ENCODE measurements at regions not wholly inside any gene's neighbourhood (a gene's known extent, or its start where the extent isn't known, plus 50 kb on each side); places are given as distances from the start of the nearest gene placed in this dataset.
"Not testable (repeated sequence)": the region's sequence is repeated elsewhere in the genome, so short reads cannot be mapped to it uniquely, and the experiment has no call there.

DNA sequence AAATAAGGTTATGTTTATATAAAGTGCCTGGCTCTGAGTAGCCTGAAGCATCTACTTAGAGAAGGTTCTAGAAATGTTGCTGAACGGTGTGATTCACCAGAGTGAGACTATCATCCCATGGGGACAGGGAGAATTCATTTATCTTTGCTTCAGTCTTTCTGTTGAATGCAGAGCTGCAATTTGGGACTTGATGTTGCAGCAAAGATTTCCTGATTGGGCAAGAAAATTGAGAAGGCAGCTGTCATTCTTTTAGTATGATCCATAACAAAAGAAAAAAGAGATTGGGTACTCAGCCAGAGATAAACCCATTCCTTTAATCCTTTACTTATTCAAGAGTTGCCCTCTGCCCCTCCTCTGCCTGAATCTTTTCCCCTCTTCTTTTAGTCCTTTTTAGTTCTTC lies 456.3 kb upstream of the WWC1 start:
- no peak for DNase-seq (ENCODE audit: low read depth)

DNA sequence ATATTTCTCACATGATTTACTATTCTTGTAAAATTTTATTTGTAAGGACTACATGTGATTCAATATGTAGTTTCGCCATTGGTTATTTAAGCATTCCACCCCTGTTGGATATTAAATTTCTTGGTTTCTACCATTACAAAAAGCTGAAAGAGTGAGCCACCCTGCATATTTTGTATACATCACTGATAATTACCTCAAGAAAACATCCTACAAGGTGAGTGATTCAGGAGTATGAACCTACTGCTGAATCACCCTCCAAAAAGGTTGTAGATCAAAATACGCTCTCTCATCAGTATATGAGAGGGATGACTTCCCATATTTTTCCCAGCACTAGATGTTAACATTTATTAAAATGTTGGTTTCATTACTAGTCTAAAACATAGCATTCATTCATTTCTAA lies 454.3 kb upstream of the WWC1 start:
- DNase-seq (ENCODE audit: low read depth) = no peak

DNA sequence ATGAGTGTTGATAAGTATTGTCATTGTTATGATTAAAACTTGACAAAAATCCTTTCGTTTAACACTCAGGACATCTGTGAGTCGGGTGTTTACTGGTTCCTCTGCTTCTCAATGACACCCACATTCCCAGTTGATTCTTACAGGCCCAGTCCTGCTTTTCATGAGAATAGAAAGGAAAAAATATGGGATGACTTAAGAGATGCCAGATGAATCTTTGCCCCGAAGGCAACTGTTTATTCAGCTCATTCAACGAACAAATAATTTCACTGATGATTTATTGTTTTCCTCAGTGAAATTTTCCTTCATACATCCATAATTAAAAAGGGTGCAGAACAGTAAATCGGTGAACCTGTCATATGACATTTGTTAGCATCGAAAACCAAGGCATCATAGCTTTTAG lies 452.4 kb upstream of the WWC1 start:
- no peak for DNase-seq (ENCODE audit: low read depth)

DNA sequence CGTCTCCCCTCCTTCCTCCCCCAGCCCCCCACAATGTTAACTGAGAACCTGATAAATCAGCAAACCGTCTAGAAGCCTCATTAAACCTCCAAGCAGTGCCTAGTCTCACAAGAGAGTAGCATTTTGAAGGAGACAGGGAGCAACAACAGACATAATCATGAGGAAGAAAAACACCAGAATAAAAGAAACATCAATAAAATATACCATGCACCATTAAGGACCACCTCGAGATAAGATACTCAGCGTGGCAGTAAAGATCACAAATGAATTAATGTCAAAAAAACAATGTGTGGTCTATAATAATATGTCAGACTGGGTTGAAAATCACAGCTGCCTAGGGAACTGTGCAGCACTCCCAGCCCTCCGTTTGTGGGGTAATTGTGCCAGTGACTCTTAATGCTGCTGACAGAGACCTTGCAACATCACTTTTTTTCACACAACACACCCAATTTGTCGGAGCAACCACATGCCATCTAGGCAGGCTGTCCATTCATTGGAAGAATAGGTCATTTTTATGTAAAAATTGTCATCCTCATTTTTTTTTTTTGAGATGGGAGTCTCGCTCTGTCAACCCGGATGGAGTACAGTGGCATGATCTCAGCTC lies 450.8 kb upstream of the WWC1 start:
- no peak for DNase-seq (ENCODE audit: low read depth)

DNA sequence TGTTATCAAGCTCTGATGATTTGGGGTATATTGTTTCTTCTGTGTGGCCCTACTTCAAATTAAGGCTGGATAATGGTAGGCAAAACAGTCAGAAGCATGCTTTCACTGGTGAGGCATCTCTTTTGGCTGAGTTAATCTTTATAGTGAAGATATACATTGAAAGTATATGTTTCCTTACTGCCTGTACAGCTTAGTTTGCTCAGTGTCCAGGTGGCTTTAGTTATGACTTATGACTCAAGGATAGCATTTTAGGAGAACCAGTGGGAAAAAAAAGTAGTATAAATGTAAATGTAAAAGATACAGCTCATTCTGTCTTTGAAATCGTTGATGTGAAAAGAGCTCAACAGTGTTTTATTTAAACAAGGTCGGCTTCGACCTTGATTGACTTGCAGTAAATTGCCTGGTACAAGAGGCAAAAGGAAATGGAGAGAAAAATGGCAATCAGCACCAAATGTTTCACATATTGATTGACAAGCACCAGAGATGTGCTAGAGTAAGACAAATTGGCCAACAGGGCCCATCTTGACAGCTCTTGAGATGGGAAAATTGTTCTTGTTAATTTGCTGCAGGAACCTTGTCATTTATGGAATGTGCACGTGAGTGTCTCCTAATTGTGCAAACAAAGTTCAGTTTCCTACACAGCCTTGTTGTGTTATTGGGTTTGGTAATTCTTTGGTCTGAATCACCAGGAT lies 447.4 kb upstream of the WWC1 start:
- DNase-seq (ENCODE audit: low read depth) = no peak

DNA sequence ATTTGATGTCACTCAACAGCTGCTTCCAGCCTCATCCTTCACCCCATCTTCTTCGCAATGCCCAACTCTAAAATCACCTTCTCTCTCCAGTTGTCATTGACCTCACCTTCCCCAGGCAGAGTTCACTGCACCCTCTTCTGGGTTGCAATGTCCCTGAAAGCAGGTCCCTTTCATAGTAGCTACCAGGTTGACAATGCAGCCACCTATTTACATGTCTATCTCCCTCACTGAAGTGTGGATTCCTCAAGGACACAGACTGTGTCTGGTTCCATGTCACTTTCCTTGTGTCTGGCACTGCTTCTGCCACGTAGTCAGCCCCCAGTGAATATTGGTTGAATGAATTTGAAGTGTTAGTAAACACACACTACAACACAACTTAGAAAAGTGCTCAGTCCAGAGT lies 445.5 kb upstream of the WWC1 start:
- DNase-seq (ENCODE audit: low read depth) = no peak

DNA sequence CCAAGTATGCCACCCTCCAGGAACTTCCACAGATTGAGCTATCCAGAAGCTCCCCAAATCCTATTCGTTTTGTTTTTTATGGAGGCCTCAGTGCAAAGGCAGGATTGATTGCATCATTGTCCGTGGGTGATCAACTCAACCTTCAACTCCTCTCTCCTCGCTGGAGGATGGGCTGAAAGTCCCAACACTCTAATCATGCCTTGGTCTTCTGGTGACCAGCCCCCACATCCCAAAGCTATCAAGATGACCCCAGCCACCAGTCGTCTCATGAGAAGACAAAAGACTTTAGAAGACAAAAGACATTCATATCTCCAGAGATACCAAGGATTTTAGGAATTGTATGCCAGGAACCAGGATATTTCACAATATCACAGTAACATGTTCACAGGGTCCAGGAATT lies 441.6 kb upstream of the WWC1 start:
- no peak for DNase-seq (ENCODE audit: low read depth)

DNA sequence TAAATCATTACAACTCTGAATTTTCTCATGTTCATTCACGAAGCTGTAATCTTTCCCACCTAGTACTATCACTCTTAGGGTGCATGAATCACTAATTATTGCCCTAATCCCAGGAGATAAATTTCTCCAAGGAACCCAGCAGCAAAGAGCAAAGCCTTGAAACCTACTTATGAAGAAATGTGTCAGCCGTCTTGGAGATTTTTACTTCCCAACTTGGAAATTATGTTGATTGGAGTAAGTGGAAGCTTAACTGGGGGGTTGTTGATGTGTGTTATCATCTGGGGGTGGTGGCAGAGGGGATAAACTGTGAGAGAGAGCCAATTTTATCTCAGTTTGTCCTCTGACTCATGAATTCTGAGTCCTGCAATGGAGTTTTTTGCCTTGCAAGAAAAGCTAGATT lies 440.5 kb upstream of the WWC1 start:
- DNase-seq (ENCODE audit: low read depth) = no peak

DNA sequence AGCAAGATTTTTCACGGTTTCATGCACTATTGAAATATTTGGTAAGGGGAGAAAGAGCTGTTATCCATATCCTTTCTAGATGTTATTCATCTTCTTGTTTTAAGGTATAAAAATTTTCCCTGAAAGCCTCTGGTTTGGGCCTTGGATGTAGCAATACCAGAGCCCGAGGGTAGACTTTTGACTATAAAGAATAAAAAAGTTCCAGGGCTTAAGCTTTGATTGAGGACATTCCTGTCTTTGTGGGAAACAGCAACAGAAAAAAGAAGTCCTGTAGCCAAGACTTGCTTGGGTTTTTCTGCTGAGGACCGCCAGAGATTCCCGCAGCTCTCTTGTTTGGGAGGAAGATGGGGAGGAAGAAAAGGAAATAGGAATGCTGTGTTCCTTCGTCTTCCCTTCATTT lies 440.0 kb upstream of the WWC1 start:
- no peak for DNase-seq (ENCODE audit: low read depth)

DNA sequence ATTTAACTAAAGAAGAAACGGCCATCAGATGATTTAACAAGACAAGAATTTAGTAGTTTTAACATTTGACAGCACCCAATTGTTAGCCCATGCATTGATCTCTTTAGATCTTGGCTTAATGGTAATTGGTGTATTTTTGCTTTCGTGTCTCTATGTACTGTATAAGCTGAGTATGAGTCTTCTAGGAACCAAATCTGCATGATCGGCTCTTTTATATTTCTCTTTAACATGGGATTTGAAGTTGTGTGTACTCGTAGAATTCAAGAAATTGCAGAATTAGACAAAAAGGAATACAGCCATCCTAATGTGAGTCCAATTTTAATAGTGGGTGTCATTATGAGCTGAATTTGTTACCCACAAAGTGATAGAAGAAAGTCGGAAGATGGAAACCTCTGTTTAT lies 438.9 kb upstream of the WWC1 start:
- DNase-seq (ENCODE audit: low read depth) = no peak

DNA sequence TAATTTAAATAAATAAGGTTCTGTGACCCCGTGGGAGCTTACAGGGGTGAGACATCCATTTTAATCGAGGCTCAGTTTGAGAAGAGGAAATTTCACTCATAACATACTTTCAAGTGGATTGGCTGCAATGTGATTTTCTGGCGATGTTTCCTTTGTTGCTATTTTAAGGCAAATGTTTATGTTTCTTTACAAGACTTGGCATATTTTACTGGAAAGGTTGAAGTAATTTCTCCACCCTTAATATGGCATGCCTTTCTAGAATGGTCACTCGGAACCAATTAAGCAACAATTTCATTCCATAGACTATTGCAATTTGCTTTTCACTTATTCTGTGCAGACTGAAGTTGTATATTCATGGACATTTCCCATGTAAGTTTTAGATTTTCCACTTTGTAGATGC lies 438.0 kb upstream of the WWC1 start:
- DNase-seq (ENCODE audit: low read depth) = no peak

DNA sequence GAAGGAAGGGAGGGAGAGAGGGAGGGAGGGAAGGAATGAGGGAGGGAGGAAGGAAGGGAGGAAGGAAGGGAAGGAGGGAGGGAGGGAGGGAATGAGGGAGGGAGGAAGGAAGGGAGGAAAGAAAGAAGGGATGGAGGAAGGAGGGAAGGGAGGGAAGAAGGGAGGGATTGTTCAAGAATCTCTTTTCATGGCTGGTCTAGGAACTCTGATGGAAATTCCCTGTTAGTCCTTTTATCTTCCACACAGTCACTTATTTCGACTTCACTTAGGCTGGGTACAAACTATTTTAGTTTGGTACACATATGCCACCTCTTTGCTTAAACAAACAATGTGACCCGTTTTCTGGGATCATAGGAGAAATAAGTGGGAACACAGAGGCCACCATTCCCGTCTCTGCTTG lies 435.6 kb upstream of the WWC1 start:
- DNase-seq (ENCODE audit: low read depth) = no peak

DNA sequence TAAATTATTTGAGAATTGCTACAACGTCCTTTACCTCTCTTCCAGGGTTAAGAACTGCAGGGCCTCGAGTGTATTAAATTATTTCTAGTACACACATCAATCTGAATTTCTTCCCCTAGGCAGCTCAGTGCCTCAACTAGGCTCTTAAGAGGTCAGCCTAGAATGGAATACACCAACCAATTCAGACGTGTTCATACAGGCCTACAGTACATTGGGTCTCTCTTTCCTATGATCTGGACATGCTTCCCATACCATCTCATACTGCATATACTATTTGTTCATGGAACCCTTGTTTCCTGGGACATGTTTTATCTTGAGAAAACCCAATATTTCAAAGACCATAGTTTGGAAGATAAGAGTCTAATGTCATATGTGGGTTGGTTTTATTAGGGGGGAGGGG lies 434.1 kb upstream of the WWC1 start:
- DNase-seq (ENCODE audit: low read depth) = no peak

DNA sequence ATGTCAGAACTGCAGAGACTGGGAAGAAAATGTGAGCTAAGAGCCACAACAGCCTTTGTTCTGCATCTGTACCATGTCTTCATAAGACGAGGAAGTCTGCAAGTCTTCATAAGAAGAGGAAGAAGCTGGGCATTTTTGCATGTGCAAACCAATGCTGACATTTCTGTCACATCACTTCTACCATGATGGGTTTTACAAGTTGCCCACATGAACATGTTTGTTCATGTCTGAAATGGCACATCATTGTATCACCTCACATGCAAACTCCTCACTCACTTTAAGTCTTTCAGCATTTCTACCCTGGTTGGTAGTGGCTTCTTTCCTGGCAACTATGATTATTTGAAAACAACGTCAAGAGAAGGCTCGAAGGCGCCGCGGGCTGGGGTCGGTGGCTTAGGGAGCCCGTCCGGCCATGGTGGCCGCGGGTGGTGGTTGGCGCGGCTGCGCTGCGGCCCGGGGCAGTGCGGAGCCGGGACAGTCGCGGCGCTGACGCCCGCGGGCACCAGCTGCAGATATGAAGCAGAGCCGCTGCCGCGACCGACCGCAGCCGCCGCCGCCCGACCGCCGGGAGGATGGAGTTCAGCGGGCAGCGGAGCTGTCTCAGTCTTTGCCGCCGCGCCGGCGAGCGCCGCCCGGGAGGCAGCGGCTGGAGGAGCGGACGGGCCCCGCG lies 433.1 kb upstream of the WWC1 start:
- DNase-seq (ENCODE audit: low read depth) = not testable (repeated sequence)

DNA sequence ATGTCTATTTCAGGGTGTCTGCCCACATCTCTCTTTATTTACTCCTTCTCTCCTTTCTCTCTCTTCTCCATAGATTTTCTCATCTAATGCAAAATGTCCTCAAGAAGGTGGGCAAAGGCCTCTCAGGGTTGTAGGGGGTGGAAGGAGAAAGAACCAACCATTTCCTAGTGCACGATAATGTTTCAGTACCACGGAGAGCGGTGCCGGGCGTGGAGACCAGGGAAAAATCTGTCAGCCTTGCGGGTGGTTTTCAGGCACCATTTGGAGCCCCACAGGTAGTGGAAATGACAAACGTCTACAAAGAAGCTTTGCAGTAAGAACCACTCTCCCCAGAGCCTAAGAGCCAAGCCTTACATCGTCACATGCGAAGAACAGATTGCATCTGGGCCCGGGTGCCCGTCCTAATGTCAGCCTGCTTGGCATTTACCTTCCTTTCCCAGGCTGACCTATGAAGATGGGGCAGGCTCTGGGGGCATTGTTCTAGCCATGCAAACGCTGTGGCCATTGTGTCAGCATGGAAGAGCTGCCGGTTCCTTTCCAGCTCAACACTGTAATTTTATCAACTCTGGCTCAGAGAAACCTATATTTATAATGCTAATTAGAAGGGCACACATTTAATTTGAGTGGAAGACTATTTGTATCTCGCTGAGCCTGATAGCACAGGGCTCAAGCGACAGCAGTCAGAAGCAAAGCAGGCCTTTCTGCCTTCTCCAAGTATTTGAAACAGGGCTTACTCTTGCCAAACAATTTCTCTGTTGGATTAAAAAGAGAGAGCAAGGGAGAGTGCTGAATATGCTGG lies 430.1 kb upstream of the WWC1 start:
- peak; percentile 47 for DNase-seq (ENCODE audit: low read depth)

DNA sequence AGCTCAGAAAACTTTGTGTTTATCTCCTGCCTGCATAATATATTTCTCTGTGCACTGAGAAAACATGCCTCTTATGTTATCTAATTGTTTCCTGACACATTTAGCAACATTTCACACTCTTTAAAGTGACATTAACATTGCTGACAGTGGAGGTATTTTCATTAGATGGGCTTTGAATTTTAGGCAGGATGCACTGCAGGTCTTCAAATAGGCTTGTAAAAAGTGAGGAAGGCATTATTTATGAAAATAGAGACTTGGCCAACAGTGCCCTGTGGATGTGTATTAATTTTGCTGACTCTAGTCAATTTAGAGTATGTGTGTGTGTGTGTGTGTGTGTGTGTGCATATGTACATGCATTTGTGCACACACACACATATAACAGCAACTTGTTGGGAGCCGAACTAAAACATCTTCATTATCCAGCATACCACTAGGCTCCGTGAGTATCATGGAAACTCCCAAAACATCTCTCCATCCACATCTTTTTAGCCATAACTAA lies 429.5 kb upstream of the WWC1 start:
- no peak for DNase-seq (ENCODE audit: low read depth)

DNA sequence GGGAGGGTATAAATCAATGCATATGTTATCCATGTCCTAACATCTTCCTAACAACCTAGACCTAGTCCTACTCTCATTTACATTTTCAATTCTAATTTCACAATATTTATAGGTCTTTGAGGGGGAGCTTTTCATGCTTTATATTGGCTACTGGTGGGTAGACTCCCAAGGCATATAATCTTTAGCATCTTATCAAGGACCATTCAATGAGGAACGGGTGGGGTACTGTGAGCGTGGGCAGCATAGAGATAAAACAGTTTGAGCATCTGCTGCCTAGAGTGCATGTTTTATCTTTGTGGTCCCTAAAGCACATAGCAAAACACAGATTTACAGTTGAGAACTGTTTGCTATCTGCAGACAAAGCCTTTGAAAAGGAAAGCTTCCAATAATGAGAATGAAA lies 427.6 kb upstream of the WWC1 start:
- DNase-seq (ENCODE audit: low read depth) = no peak

DNA sequence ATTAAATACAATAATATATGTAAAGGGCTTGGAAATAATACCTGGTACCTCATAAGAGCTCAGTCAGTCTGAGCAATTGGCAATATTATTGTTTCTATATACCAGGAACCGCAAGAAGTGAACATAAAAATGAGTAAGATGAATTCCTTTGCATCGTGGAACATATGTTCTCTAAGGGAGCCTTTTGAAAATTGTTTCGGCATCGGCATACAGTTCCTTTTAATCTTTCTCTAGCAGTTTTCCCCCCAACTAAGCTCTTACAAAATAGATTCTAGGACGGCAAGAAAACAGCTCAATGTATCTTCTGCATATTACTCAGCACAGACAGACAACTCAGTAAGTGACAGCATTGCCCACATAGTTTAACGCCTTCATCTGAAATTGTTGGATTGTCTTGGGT lies 426.6 kb upstream of the WWC1 start:
- DNase-seq (ENCODE audit: low read depth) = no peak

DNA sequence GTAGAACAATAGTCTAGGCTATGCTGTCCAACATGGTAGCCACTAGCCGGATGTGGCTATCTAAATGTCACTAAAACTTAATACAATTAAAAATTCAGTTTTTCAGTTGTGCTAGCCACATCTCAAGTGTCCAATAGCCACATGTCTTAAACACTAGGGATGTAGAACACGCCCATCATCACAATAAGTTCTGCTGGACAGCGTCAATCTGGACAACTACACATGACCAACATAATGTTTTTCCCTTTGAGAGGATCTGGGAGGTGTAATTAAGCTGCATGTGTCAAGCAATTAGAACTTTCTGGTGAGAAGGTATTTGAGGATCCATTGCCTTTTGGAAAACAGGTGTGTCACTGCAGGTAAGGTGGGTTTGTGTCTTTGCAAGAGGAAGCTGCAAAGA lies 424.6 kb upstream of the WWC1 start:
- no peak for DNase-seq (ENCODE audit: low read depth)

DNA sequence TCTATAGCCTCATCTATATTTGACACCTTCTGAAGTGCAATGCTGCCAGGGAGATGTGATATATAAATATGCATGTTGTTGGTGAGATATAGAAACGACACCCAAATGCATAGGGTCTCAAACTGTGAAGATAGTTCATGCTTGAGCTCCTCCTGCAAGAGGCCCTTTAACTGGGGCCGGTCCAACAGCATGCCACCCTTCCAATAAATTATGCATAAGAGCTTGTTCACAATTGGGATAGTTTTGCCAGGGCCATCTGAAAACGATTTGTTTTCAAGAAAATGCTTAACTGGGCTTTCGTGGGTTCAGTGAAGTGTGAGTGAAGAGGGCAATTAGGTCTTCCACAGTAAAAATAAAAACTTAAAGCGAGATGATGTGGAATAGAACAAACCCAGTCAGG lies 424.2 kb upstream of the WWC1 start:
- DNase-seq (ENCODE audit: low read depth) = no peak

DNA sequence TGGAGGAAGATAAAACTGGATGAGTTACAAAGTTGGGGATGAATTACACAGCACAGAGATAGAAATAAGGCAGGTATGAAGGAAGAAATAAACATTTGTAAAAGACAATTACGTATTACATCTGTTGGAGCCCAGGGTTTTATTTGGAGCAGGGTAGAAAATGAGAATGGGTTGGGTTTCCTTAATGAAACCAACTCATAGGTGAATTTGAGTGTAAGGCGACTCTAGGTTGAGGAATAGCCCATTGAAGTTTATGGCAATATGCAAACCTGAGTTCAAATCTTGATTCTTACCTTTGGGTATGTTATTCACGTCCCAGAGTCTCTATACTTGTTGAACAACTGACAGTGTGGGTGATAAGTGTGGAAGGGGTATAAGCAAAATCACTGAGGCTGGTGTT lies 422.3 kb upstream of the WWC1 start:
- DNase-seq (ENCODE audit: low read depth) = no peak

DNA sequence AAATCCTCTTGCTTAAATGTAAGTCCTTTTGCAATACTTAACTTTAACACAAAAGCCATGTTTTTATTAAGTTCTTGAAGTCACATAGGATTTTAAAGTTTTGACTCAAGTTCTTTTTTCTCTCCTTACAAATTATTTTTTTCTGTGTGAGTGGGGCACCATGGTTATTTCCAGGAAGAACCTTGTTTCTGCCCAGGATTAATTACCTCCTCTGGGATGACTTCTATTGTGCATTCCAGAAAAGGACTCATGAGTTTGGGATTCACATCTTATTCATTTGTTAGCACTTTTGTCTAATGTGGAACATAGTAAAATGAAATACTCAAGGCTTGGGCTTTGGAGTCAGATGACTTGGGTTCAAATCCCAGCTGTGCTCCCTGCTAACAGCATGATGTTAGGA lies 421.4 kb upstream of the WWC1 start:
- no peak for DNase-seq (ENCODE audit: low read depth)

All from myocyte (in vitro differentiated cells).